DND-41 (cell line): ENCODE measurements at regions not wholly inside any gene's neighbourhood (a gene's known extent, or its start where the extent isn't known, plus 50 kb on each side); places are given as distances from the start of the nearest gene placed in this dataset.

Experiments
- ATAC-seq: fragments of 200-7000 bp; cut with Tn5 transposase; 3 replicates; pipeline ENCODE4 v1.9.1; 2021; ENCODE audit warnings: low read depth; ENCODE audit not compliant: insufficient read depth
- DNase-seq: peaks from one replicate; pipeline ENCODE4 v3.0.0-alpha.2; 2020
- H2AFZ ChIP-seq: 2 replicates; pipeline ENCODE4 v1.6.0; 2012; ENCODE audit warnings: low read depth, low read length
- H3K27ac ChIP-seq: 2 replicates; pipeline ENCODE4 v1.5.1; 2012; ENCODE audit warnings: low read length, inconsistent platforms
- H3K27me3 ChIP-seq: fragments of 200-600 bp; sonication (generic); 2 replicates; pipeline ENCODE4 v1.6.0; 2012; ENCODE audit warnings: low read length, mild to moderate bottlenecking, inconsistent platforms; ENCODE audit not compliant: insufficient read depth, poor library complexity
- H3K36me3 ChIP-seq: 2 replicates; pipeline ENCODE4 v1.5.1; 2012; ENCODE audit warnings: low read length, inconsistent platforms; ENCODE audit not compliant: insufficient read depth
- H3K4me1 ChIP-seq: 2 replicates; pipeline ENCODE4 v1.5.1; 2012; ENCODE audit warnings: mild to moderate bottlenecking, low read length; ENCODE audit not compliant: insufficient read depth
- H3K4me2 ChIP-seq: 2 replicates; pipeline ENCODE4 v1.6.0; 2012; ENCODE audit warnings: mild to moderate bottlenecking, moderate library complexity, low read length, inconsistent platforms; ENCODE audit not compliant: insufficient read depth
- H3K4me3 ChIP-seq, 2 experiments: fragments of 200-600 bp in 1 of 2; shearing (Covaris generic) in 1 of 2; 2 replicates each; pipeline ENCODE4 v1.5.1; 2012 to 2016; ENCODE audit warnings: inconsistent platforms in 2 of 2, low read length in 2 of 2, mild to moderate bottlenecking in 2 of 2, low read depth in 1 of 2, moderate library complexity in 1 of 2
- H3K79me2 ChIP-seq: 2 replicates; pipeline ENCODE4 v1.6.0; 2012; ENCODE audit warnings: low read length, inconsistent platforms; ENCODE audit not compliant: insufficient read depth
- H3K9ac ChIP-seq: 2 replicates; pipeline ENCODE4 v1.6.0; 2012; ENCODE audit warnings: low read depth, mild to moderate bottlenecking, inconsistent platforms, low read length, moderate library complexity
- H3K9me3 ChIP-seq: 2 replicates; pipeline ENCODE4 v1.5.1; 2012; ENCODE audit warnings: low read length, moderate library complexity, mild to moderate bottlenecking, inconsistent platforms; ENCODE audit not compliant: insufficient read depth, severe bottlenecking
- H4K20me1 ChIP-seq: 2 replicates; pipeline ENCODE4 v1.6.0; 2012; ENCODE audit warnings: low read length; ENCODE audit not compliant: insufficient read depth
- EZH2 ChIP-seq: IDR thresholded peaks from 3 replicates; pipeline ENCODE4 v1.6.1; 2012; ENCODE audit warnings: borderline replicate concordance, low read depth, mild to moderate bottlenecking, moderate library complexity, low read length, inconsistent platforms; ENCODE audit not compliant: severe bottlenecking
- TF ChIP-seq, protein P1 (sequence below): IDR thresholded peaks from 2 replicates; pipeline ENCODE4 v1.5.1; 2012; ENCODE audit warnings: borderline replicate concordance, low read length, moderate library complexity, mild to moderate bottlenecking; ENCODE audit not compliant: poor library complexity, severe bottlenecking; ENCODE audit errors: extremely low read depth

DNA sequence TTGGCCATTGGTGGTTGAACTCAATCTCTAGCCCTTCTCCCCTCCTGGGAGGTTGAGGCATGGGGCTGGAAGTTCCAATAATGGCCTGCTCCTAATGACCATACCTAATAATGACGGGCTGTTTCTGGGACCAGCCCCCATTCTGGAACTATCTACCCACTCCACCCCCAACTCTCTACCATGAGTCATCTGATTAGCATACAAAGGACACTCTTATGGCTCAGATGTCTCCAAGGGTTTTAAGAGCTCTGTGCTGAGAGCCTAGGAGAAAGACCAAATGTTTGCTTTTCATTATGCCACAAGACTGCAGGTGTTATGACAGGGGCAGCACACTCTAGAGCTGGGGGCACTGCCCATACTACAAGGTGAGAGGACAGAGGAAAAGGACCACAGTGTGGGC, 137.0 kb upstream of the NCKAP5 start:
- no peak overlapping the region for H3K27ac ChIP-seq
- no peak overlapping the region for H3K4me3 ChIP-seq
- H3K27me3 ChIP-seq: no peaks in the 10 kb centered on the region
- no peak overlapping the region for H3K9ac ChIP-seq
- no peak overlapping the region for H3K4me2 ChIP-seq
- ATAC-seq (no peak), DNase-seq (no peak)
- TF ChIP-seq EZH2: no peak
- TF ChIP-seq, protein P1, sequence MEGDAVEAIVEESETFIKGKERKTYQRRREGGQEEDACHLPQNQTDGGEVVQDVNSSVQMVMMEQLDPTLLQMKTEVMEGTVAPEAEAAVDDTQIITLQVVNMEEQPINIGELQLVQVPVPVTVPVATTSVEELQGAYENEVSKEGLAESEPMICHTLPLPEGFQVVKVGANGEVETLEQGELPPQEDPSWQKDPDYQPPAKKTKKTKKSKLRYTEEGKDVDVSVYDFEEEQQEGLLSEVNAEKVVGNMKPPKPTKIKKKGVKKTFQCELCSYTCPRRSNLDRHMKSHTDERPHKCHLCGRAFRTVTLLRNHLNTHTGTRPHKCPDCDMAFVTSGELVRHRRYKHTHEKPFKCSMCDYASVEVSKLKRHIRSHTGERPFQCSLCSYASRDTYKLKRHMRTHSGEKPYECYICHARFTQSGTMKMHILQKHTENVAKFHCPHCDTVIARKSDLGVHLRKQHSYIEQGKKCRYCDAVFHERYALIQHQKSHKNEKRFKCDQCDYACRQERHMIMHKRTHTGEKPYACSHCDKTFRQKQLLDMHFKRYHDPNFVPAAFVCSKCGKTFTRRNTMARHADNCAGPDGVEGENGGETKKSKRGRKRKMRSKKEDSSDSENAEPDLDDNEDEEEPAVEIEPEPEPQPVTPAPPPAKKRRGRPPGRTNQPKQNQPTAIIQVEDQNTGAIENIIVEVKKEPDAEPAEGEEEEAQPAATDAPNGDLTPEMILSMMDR: no peak
- H2AFZ ChIP-seq: no peak overlapping the region
- H3K4me1 ChIP-seq: no peaks in the 10 kb centered on the region
- H3K9me3 ChIP-seq: peaks cover 5% of the 10 kb centered on the region
- H3K79me2 ChIP-seq: no peaks in the 10 kb centered on the region
- no peaks in the 10 kb centered on the region for H3K36me3 ChIP-seq
- H4K20me1 ChIP-seq: no peaks in the 10 kb centered on the region

DNA sequence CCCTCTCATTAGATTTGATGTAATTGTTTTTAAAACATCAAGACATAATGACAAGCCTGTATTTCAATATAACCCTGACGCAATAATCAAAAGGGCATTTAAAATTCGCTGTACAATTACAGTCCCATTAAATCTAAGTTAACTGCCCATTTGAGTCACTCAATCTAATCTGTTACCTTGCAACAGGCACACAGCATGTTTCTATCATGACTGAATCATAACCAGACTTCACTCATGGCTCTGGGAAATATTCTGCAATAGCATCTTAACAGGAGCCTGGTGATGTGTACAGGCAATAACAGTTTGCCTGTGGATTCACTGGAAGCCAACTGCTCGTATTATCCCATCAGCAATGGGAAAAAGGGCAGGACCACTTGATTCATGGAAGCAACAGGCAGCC, 142.3 kb upstream of the NCKAP5 start:
- Histone ChIP-seq H3K79me2 (no peaks in the 10 kb centered on the region), H3K4me1 (no peaks in the 10 kb centered on the region), H3K9ac (no peak overlapping the region), H4K20me1 (no peaks in the 10 kb centered on the region), H3K4me2 (no peak overlapping the region), H3K36me3 (no peaks in the 10 kb centered on the region), H3K9me3 (peaks cover 5% of the 10 kb centered on the region), H3K27ac (no peak overlapping the region), H3K4me3 (no peak overlapping the region), H2AFZ (no peak overlapping the region), H3K27me3 (no peaks in the 10 kb centered on the region)
- DNase-seq (no peak), ATAC-seq (no peak)
- TF ChIP-seq, protein P1: no peak
- no peak for TF ChIP-seq EZH2

DNA sequence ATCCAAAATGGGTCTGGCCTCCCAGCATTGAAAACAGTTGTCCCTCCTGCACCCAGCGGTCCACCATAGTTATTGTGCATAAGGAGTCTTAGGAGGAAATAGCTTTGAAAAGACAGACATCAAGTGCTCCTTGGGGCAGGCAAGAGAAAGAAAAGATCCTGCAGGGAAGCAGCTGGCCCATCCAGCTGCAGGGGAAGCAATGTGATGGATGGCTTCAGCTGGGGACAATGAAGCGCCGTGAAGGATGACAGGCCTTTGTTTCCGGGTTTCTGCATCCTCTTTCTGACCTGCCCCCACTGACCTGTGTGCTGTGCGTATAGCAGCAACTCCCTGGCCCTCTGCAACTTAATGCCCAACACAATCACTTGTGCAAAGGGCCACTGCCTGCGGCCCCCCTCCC, 142.9 kb upstream of the NCKAP5 start:
- Histone ChIP-seq H3K27ac (no peak overlapping the region), H3K4me2 (no peak overlapping the region)

DNA sequence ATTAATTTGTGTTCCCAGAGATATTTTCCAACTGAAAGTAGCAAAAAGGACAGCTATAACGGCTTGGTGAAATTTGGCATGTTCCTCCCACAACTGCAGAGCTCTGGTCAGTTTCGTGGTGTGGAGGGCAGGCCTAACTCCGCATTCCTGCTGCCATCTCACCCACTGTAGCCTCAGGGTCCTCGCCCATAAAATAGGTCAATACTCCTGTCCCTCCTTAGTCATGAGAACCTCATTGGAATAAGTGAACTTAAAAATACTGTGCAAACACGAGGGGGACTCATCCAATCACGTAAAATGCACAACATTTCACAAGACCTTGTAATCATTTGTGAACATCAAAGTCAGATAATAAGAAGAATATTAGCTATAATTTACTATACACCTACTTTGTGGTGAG, 143.5 kb upstream of the NCKAP5 start:
- Histone ChIP-seq H3K36me3 (no peaks in the 10 kb centered on the region), H3K27ac (no peak overlapping the region), H3K9ac (no peak overlapping the region), H3K9me3 (peaks cover 5% of the 10 kb centered on the region), H3K4me3 (no peak overlapping the region), H2AFZ (no peak overlapping the region), H3K27me3 (no peaks in the 10 kb centered on the region), H4K20me1 (no peaks in the 10 kb centered on the region), H3K4me2 (no peak overlapping the region), H3K79me2 (no peaks in the 10 kb centered on the region), H3K4me1 (no peaks in the 10 kb centered on the region)
- TF ChIP-seq, protein P1: no peak
- TF ChIP-seq EZH2: no peak
- no peak for DNase-seq
- no peak for ATAC-seq

More for the DNA sequence above, 142.9 kb upstream of the NCKAP5 start:
- no peaks in the 10 kb centered on the region for H4K20me1 ChIP-seq
- no peaks in the 10 kb centered on the region for H3K27me3 ChIP-seq
- H2AFZ ChIP-seq: no peak overlapping the region
- ATAC-seq (no peak), DNase-seq (no peak)
- no peaks in the 10 kb centered on the region for H3K4me1 ChIP-seq
- H3K9ac ChIP-seq: no peak overlapping the region
- TF ChIP-seq, protein P1: no peak
- TF ChIP-seq EZH2: no peak
- H3K9me3 ChIP-seq: peaks cover 5% of the 10 kb centered on the region
- no peak overlapping the region for H3K4me3 ChIP-seq
- H3K36me3 ChIP-seq: no peaks in the 10 kb centered on the region
- H3K79me2 ChIP-seq: no peaks in the 10 kb centered on the region
